HG03039 (cell line): ENCODE measurements at regions not wholly inside any gene's neighbourhood (a gene's known extent, or its start where the extent isn't known, plus 50 kb on each side); places are given as distances from the start of the nearest gene placed in this dataset.

Experiments used
- ATAC-seq: cut with Tn5 transposase; IDR thresholded peaks from one replicate; pipeline ENCODE4 v1.9.1; 2021; ENCODE audit warnings: mild to moderate bottlenecking, moderate library complexity; ENCODE audit not compliant: unreplicated experiment

GRCh38 chr3:187899246-187899645 is 154.0 kb upstream of the BCL6 start:
- ATAC-seq: no peak

- ATAC-seq: no peak
Observed at GRCh38 chr3:187900993-187901755, 155.9 kb upstream of the BCL6 start.

- peak; percentile 55 for ATAC-seq
Observed at GRCh38 chr3:187902041-187902471, 156.8 kb upstream of the BCL6 start.

GRCh38 chr3:187902936-187903335 is 157.7 kb upstream of the BCL6 start:
- ATAC-seq: no peak

- ATAC-seq: no peak
Observed at GRCh38 chr3:187903697-187904096, 158.4 kb upstream of the BCL6 start.

GRCh38 chr3:187906416-187906815 is 161.1 kb upstream of the BCL6 start:
- ATAC-seq: no peak

GRCh38 chr3:187906920-187907319 is 161.7 kb upstream of the BCL6 start:
- ATAC-seq: no peak

GRCh38 chr3:187909866-187910265 is 164.6 kb upstream of the BCL6 start:
- ATAC-seq: no peak

- no peak for ATAC-seq
Observed at GRCh38 chr3:187912007-187912406, 166.7 kb upstream of the BCL6 start.

- no peak for ATAC-seq
Observed at GRCh38 chr3:187913617-187914033, 168.4 kb upstream of the BCL6 start.

- ATAC-seq: no peak
Observed at GRCh38 chr3:187914231-187914630, 169.0 kb upstream of the BCL6 start.

- ATAC-seq: no peak
Observed at GRCh38 chr3:187916072-187916471, 170.8 kb upstream of the BCL6 start.

- no peak for ATAC-seq
Observed at GRCh38 chr3:187918081-187918644, 172.9 kb upstream of the BCL6 start.

- peak; percentile 86 for ATAC-seq
Observed at GRCh38 chr3:187919048-187919447, 173.8 kb upstream of the BCL6 start.

- no peak for ATAC-seq
Observed at GRCh38 chr3:187919544-187919943, 174.3 kb upstream of the BCL6 start.

GRCh38 chr3:187920030-187920429 is 174.8 kb upstream of the BCL6 start:
- ATAC-seq: no peak

- no peak for ATAC-seq
Observed at GRCh38 chr3:187920913-187921312, 175.6 kb upstream of the BCL6 start.

- no peak for ATAC-seq
Observed at GRCh38 chr3:187921391-187922074, 176.3 kb upstream of the BCL6 start.

- ATAC-seq: no peak
Observed at GRCh38 chr3:187922704-187923416, 177.6 kb upstream of the BCL6 start.

- ATAC-seq: no peak
Observed at GRCh38 chr3:187924651-187925050, 179.4 kb upstream of the BCL6 start.

GRCh38 chr3:187925326-187925725 is 180.1 kb upstream of the BCL6 start:
- ATAC-seq: no peak
